ENCODE measurements at regions not wholly inside any gene's neighbourhood (a gene's known extent, or its start where the extent isn't known, plus 50 kb on each side); places are given as distances from the start of the nearest gene placed in this dataset.

GRCh38 chr1:98331243-98331642 is 330.3 kb upstream of the SNX7 start:
- Histone ChIP-seq H3K27me3 (no peaks in the 10 kb centered on the region), H3K4me1 (no peaks in the 10 kb centered on the region), H3K9me3 (no peaks in the 10 kb centered on the region), H3K36me3 (replicated peaks in 1 of 2; ENCODE audit: insufficient read depth in 1 of 2, low read depth in 2 of 2) (no peaks in the 10 kb centered on the region), H3K27ac (no peak overlapping the region), H3K4me3 (no peak overlapping the region)
- WGBS, 2 donors = 52 to 65% methylated on average over 3 of the region's 3 CpGs
- DNase-seq (no peak), ATAC-seq (no peak)
- TF ChIP-seq POLR2A (IDR thresholded peaks at IDR 0.05) = no peak
- no peak for TF ChIP-seq CTCF (IDR thresholded peaks at IDR 0.05)
- intact Hi-C loops (cut with DNase I) = no loop called here

GRCh38 chr1:98330224-98330623 is 331.3 kb upstream of the SNX7 start:
- H3K27ac ChIP-seq = no peak overlapping the region
- TF ChIP-seq POLR2A (IDR thresholded peaks at IDR 0.05) (no peak), CTCF (IDR thresholded peaks at IDR 0.05) (no peak)
- 63% methylated on average over 3 of the region's 3 CpGs for WGBS, 2 donors

GRCh38 chr1:98328855-98329254 is 332.7 kb upstream of the SNX7 start:
- ATAC-seq = no peak
- intact Hi-C loops (cut with DNase I) = no loop called here

More at GRCh38 chr1:98330224-98330623, 331.3 kb upstream of the SNX7 start:
- no peaks in the 10 kb centered on the region for H3K4me1 ChIP-seq
- H3K4me3 ChIP-seq = no peak overlapping the region
- H3K9me3 ChIP-seq = no peaks in the 10 kb centered on the region
- intact Hi-C loops (cut with DNase I) = no loop called here
- ATAC-seq = no peak
- no peak for DNase-seq
- no peaks in the 10 kb centered on the region for H3K36me3 ChIP-seq (replicated peaks in 1 of 2; ENCODE audit: insufficient read depth in 1 of 2, low read depth in 2 of 2)
- no peaks in the 10 kb centered on the region for H3K27me3 ChIP-seq

GRCh38 chr1:98327220-98327861 is 334.2 kb upstream of the SNX7 start:
- no peak for ATAC-seq
- no peaks in the 10 kb centered on the region for H3K9me3 ChIP-seq
- TF ChIP-seq POLR2A (IDR thresholded peaks at IDR 0.05) = no peak
- TF ChIP-seq CTCF (IDR thresholded peaks at IDR 0.05) = no peak
- H3K4me1 ChIP-seq = no peaks in the 10 kb centered on the region
- no peaks in the 10 kb centered on the region for H3K36me3 ChIP-seq (replicated peaks in 1 of 2; ENCODE audit: insufficient read depth in 1 of 2, low read depth in 2 of 2)
- no peak for DNase-seq
- intact Hi-C loops (cut with DNase I) = no loop called here
- WGBS, 2 donors = 59 to 63% methylated on average over 9 of the region's 9 CpGs
- H3K4me3 ChIP-seq = no peak overlapping the region
- no peaks in the 10 kb centered on the region for H3K27me3 ChIP-seq
- no peak overlapping the region for H3K27ac ChIP-seq

More at GRCh38 chr1:98328855-98329254, 332.7 kb upstream of the SNX7 start:
- Histone ChIP-seq H3K4me1 (no peaks in the 10 kb centered on the region), H3K27ac (no peak overlapping the region), H3K9me3 (no peaks in the 10 kb centered on the region), H3K27me3 (no peaks in the 10 kb centered on the region), H3K36me3 (replicated peaks in 1 of 2; ENCODE audit: insufficient read depth in 1 of 2, low read depth in 2 of 2) (no peaks in the 10 kb centered on the region), H3K4me3 (no peak overlapping the region)
- no peak for DNase-seq
- no peak for TF ChIP-seq CTCF (IDR thresholded peaks at IDR 0.05)
- TF ChIP-seq POLR2A (IDR thresholded peaks at IDR 0.05) = no peak

Measured in body of pancreas (tissue), 4 donors.